HG02884 (cell line): ENCODE measurements at regions not wholly inside any gene's neighbourhood (a gene's known extent, or its start where the extent isn't known, plus 50 kb on each side); places are given as distances from the start of the nearest gene placed in this dataset.
"Not testable (repeated sequence)": the region's sequence is repeated elsewhere in the genome, so short reads cannot be mapped to it uniquely, and the experiment has no call there.

Experiments
- ATAC-seq: cut with Tn5 transposase; IDR thresholded peaks from one replicate; pipeline ENCODE4 v1.9.1; 2021; ENCODE audit warnings: mild to moderate bottlenecking, moderate library complexity; ENCODE audit not compliant: unreplicated experiment

DNA sequence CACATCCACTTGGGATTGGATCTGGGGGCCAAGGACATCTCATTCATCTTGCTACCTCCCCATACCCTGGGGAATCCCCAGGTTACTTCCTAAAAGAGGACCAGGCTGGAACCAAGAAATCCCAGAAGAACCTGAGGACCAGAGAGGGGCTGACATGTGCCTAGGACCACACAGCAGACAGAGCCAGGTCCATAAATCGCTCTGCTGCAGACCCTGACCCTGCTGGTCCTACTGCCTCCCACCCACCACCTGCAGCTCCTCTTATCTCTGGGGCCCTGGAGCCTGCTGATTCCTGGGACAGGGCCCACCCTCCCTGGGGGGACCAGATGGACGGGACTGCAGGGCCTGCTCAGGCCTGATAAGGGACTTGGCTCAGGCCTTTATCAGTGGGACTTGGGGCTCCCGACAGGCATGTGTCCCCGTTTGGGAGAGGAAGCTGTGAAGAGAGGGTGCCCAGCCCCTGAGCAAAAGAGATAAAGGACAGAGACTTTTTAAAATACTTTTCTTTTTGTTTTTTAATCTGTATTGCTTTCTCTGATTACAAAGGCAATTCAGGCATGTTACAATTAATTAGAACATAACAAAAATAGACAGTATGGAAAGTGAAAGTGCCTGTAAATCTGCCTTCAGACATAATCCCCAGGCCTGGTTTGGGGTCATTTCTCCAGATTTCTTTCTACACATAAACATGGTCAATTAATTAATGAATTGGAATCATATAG lies 101.3 kb upstream of the LARP1 start:
- ATAC-seq, result no peak

DNA sequence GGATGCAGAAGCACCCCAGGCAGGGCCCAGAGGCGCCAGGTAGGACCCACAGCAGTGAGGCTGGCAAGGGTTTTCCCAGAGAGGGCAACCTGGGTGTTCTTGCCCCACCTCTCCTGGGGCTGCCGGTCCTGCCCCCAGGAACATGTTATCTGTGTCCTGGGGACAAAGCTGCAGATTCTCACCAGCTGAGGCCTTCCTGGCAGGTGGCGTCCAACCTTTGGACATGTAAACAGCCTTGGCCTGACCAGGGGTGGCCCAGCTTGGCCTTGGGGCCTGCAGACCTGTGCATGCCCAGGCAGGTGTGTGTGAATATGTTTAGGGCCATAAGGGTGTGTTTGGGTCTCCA lies 101.8 kb upstream of the LARP1 start:
- no peak for ATAC-seq

DNA sequence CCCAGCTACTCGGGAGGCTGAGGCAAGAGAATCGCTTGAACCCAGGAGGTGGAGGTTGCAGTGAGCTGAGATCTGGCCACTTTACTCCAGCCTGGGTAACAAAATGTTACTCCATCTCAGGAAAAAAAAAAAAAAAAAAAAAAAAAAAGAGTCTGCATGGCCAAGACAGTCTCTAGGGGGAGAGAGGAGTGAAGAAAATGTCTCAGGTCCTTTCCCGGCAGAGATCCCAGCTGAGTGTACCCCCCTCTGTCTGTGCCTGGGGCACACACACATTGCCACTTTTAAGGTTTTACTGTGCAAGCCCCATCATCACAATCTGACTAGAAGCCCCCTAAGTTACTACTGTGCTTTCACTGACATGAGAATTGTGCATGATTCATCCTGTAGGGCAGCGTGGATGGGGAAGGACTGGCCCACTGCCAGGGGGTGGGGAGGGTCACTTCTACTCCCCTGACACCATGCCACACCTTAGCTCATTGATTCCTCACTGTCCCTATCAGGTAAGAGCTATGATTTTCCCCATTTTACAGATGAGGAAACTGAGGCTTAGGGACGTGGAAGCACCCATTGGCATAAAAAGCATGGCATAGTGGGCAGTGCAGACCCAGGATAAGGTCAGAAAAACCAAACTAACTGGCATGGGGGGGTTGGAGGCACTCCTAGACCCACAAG lies 102.3 kb upstream of the LARP1 start:
- ATAC-seq, result no peak

DNA sequence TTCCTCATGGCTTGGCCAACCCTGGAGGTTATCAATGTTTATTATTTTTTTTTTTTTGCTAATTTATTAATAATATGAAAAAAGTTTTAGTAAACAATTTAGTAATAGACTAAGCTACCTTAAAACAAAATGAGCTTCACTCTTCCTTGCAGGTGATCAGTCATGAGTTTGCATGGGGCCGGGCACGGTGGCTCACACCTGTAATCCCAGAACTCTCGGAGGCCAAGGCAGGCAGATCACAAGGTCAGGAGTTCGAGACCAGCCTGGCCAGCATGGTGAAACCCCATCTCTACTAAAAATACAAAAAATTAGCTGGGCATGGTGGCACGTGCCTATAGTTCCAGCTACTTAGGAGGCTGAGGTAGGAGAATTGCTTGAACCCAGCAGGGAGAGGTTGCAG lies 103.4 kb upstream of the LARP1 start:
- not testable (repeated sequence) for ATAC-seq

DNA sequence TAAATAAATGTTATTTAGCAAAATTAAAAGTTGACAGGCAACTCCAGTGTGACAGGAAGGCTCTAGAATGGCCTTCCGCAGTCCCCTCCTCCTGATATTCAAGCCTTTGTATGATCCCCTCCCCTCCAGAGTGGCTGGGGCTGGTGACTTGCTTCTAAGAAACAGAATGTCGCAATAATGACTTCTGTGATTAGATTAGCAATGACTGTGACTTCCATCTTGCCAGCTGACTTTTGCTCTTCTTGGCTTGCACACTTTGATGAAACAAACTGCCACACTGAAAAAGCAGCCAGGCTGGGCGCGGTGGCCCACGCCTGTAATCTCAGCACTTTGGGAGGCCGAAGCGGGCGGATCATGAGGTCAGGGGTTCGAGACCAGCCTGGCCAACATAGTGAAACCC lies 106.5 kb upstream of the LARP1 start:
- ATAC-seq, result no peak

DNA sequence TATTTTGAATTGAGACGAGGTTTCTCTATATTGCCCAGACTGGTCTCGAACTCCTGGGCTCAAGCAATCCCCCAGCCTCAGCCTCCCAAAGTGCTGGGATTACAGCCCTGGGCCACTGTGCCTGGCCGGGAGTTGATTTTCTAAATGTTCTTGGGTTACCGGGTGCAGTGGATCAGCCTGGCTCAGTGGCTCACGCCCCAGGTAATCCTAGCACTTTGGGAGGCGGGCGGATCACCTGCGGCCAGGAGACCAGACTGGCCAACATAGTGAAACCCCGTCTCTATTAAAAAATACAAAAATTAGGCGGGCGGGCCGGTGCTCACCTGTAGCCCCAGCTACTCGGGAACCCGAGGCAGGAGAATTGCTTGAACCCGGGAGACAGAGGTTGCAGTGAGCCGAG lies 106.9 kb upstream of the LARP1 start:
- no peak for ATAC-seq

DNA sequence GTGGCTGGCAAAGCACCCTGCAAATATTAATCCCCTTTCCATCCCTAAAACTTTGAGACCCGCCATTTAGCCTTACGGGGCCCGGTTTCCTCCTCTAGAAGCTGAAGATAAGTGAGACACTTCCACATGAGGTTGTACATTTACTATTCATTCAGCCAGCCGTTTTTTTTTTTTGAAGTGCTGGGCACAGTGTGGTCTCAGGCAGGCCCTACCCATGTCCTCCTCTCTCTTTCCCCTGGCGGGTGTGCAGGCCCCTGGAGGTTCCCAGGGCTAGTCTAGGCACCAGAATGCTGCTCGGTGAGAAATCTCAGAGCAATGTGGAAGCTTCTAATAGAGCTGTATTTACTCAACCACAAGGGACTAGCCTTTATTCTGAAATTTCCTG lies 107.4 kb upstream of the LARP1 start:
- ATAC-seq, result no peak

DNA sequence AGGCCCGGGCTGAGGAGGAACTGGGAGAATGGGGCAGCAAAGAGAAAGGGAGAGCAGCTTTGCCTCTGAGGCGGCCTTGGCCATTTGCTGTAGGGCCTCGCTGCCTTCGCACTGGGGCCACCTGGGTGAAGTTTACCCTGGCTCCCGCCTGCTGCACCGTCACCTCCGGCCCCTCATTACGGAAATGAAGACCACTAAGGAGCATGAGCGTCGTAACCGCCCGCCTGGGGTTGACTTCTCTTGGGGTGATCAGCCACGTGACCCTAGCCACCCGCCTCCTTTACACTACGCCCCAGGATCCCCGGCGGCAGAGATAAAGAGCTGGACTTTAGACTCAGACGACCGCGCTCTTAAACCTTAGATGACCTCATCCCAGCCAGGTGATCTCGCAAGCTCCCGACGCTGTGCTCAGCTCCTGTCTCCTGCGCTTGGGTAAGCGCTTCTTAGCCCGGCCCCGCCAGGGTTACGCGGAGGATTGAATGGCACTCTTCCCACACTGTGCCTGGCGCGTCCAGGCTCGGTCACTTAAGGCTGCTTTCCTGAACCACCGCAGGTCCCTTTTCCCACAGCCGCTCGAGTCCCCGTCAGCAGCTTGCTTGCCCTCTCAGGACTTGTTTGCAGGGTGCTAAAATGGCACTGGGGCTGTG lies 107.9 kb upstream of the LARP1 start:
- ATAC-seq, result peak; percentile 48

DNA sequence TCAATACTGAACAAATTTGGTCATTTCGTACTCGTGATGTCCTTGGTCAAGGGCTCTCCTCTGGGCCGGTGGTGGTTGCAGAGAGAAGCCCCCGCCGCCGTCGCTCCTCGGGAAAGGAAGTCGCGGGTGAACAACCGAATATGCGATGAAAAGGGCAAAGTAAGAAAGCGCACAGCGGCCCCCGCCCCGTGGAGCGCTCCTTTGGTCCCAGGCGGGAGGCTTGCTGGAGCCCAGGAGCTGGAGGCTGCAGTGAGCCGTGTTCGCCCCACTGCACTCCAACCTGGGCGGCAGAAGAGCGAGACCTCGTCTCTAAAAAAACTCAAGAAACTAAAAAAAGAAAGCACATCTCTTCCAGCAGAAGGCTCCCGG lies 108.4 kb upstream of the LARP1 start:
- peak; percentile 26 for ATAC-seq

DNA sequence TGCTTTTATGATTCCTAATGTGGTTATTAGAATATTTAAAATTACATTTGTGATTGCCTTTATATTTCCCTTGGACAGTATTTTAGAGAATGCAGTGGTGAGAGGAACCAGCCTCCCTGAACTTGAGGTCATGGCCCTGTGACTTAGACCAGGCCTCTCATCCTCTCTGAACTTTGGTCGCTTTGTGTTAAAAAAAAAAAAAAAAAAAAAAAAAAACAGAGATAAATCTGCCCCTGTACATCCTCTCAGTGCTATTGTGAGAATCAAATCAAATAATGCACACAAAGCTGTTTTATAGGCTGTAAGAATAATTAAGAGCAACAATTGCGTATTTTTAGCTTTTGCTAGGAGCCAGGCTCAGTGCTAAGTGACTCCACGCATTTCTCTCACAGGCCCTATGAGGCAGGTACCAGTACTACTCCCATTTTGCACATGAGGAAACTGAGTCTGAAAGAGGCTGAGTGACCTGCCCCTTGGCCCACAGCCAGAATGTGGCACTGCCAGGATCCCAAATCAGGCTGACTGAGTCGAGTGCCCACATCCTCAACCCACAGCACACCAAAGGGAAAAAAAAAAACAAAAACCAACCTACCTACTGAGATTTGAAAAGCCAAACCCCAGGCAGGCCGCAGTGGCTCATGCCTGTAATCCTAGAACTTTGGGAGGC lies 110.3 kb upstream of the LARP1 start:
- no peak for ATAC-seq

DNA sequence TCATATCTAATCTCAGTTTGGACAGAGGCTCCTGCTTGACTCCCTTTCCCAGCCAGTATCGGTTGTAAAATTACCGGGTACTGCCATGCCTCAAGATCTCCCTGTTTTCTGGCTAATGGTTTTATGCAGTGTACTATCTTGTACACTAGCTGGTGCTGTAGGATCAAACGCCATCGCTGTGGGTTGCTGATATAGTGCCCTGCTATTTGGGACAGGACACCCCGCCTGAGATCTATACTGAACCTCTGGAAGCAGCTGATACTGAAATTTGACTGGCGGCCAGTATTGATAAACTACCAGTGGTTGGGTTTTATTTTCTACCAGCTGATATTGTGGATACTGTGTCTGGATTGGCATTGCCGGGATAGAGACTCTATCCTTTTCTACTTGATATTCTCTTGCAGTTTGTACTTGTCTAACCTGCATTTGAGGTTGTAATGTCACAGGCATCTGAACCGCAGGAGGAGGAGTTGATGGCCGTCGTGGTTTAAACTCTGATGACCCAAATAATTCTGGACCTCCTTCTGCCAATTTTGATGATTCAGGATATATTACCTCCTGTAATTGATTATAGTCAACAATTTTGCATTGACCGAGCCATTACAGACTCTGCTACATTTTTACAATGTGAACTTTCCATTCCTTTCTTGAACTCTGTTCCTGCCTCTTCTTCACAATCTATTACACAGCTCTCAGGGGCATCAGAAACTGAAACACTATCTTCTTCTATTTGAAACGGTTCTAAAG lies 112.5 kb upstream of the LARP1 start:
- ATAC-seq, result no peak

DNA sequence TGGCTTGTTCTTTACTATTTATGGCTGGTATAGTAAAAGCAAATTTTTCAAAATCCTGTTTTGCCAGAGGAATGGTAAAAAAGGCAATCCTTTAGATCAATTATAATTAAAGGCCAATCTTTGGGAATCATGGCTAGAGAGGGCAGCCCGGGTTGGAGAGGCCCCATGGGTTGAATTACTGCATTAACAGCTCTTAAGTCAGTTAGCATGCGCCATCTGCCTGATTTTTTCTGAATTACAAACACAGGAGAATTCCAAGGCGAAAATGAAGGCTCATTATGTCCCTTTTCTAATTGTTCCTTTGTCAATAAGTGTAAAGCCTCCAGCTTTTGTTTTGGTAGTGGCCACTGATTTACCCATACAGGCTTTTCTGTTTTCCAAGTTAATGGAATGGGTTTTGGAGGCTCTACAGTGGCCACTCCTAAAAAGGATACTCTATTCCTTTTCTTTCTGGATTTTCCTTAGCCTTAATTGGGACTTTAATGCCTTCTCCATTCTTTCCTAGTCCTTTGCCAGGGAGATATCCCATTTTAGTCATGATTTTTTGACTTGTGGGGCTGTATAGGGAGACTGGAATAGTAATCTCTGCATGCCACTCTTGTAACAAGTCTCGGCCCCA lies 114.9 kb upstream of the LARP1 start:
- not testable (repeated sequence) for ATAC-seq

DNA sequence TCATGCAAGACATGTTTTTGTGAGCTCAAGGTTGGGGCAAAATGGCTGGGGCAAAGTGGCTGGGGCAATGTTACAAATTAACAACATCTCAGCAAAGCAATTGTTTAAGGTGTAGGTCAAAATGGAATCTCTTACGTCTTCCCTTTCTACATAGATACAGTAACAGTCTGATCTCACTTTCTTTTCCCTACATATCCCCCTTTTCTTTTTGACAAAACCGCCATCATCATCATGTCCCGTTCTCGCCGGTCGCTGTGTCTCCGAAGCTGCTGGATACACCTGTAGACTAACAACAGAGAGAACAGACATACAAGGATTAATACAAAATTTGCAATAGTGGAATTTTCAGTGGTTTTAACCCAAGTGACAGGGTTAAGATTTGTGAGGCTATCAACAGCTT lies 118.4 kb upstream of the LARP1 start:
- ATAC-seq, result not testable (repeated sequence)

DNA sequence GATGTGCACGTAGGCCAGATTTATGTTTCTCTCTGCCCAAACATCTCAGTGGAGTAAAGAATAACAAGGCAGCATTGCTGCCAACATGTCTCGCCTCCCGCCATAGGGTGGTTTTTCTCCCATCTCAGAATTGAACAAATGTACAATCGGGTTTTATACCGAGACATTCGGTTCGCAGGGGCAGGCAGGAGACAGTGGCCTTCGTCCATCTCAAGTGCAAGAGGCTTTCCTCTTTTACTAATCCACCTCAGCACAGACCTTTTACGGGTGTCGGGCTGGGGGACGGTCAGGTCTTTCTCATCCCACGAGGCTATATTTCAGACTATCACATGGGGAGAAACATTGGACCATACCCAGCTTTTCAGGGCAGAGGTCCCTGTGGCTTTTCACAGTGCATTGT lies 118.9 kb upstream of the LARP1 start:
- not testable (repeated sequence) for ATAC-seq

DNA sequence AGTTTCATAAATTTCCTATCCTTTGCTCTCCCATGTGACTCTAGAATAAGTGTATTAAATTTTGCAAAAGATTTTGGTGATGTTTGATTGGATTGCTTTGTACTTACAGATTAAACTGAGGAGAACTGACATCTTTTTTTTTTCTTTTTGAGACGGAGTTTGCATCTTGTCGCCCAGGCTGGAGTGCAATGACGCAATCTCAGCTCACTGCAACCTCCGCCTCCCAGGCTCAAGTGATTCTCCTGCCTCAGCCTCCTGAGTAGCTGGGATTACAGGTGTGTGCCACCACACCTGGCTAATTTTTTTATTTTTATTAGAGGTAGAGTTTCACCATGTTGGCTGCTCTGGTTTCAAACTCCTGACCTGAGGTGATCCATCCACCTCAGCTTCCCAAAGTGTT lies 121.4 kb upstream of the LARP1 start:
- not testable (repeated sequence) for ATAC-seq

DNA sequence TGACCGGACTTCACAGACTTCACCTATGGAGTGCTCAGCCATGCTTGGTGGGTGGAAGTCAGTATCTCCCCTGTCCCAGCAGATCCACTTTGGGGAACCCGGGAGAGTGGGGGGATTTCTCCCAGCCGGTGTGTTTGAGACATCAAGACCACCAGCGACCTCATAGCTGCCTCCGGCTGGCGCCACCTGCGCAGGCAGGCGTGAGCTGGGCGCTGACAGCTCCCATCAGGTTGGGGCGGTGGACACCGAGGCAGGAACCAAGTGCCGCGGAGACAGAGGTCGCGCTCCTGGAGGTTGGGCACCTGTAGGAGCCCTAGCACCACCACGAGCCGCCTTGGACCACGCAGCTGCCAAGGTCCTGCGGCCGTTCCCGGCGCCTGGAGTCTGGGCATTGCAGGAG lies 124.0 kb upstream of the LARP1 start:
- no peak for ATAC-seq

DNA sequence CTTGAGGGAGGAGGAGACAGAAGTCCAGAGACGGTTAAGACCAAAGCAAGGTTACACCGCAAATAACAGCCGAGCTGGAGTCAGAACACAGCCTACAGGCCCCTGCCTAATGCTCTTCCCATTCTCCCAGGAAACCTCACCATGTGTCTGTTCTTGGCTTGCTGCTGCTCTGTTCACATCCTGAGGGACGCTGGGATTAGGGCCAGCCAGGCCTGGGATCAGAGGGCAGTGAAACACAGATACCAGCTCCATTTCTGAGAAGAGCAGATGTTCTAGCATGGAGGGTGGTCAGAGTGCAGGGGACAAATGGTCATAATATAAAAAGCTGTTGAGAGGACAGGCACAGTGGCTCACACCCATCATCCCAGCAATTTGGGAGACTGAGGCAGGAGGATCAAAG lies 124.8 kb upstream of the LARP1 start:
- ATAC-seq, result no peak

DNA sequence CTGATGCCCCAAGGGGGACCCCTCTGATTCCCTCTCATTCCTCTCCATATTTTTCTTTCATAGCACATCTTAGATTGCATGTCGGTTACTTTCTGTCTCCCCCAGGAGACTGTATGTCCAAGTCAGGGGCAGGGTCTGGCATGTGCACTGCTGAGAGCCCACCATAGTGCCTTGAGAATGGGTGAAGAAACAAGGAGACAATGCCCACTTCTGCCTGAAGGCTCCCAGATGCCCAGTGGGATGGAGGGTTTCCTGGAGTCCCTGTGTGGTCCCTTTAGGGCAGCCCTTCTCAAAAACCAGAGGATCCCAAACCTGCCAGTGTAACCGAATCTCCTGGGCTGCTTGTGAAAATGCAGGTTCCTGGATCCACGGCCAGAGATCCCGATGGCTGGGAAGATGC lies 126.5 kb upstream of the LARP1 start:
- no peak for ATAC-seq

DNA sequence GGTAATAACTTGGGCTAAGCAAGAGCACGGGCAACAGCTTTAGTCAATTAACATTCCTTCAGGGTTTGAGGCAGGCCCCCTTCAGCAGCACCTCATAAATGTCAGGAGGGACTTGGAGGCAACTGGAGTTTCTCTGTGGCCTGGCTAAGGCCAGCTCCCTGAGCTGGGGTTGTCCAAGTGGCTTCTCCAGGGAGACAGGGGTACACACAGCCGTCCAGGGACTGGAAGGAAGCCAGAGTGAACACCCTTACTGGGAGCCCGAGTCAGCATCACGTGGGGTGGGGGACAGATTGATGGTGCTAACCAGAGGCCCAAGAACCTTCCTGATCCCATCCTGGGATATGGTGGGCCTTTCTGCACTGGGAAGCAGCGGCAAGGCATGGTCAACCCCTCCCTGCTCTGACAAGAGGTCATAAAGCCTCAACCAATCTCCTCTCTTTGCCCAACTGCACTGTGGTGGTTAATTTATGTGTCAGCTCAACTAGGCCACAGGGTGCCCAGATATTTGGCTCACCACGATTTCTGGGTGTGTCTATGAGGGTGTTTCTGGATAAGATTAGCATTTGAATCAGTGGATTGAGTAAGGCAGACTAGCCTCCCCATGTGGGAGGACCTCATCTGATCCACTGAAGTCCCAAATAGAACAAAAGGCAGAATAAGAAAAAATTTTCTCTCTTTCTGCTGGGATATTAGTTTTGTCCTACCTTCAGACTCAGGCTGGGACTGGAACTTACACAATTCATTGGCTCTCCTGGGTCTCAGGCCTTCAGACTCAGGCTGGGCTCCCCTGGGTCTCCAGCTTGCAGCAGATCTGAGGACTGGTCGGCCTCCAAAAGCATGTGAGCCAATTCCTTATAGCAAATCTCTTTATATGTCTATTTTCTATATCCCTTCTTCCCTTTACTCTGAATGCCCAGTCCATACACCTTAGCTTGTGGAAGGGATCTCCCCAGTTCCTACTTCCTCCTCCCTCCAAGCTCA lies 127.2 kb upstream of the LARP1 start:
- no peak for ATAC-seq
